GM12878 (cell line): ENCODE measurements at regions not wholly inside any gene's neighbourhood (a gene's known extent, or its start where the extent isn't known, plus 50 kb on each side); places are given as distances from the start of the nearest gene placed in this dataset.

Experiments used
- CHD4 ChIP-seq: fragments of 200-600 bp; sonication (generic); IDR thresholded peaks from 2 replicates; pipeline ENCODE4 v1.6.1; 2016; ENCODE audit warnings: mild to moderate bottlenecking
- CTCF ChIP-seq, 3 experiments: IDR thresholded peaks in 2 of 3; conservative IDR thresholded peaks in 1 of 3; 2 replicates each; pipeline ENCODE4 v1.5.1; 2011; ENCODE audit warnings: low read depth in 3 of 3, low read length in 3 of 3, mild to moderate bottlenecking in 3 of 3, control low read depth in 2 of 3, moderate library complexity in 2 of 3, inconsistent platforms in 1 of 3, mixed read lengths in 1 of 3; ENCODE audit not compliant: control insufficient read depth in 2 of 3, insufficient read depth in 1 of 3; ENCODE audit errors: extremely low read depth in 1 of 3
- MXI1 ChIP-seq: fragments of 150-350 bp; IDR thresholded peaks from 2 replicates; pipeline ENCODE4 v1.6.1; 2011; ENCODE audit warnings: low read depth, mild to moderate bottlenecking, inconsistent platforms, low read length, improper control_type of control experiment
- SRF ChIP-seq, 2 experiments: IDR thresholded peaks; 2 replicates each; pipeline ENCODE4 v1.6.1; 2011; ENCODE audit warnings: low read depth in 2 of 2, low read length in 2 of 2, mild to moderate bottlenecking in 1 of 2, moderate library complexity in 1 of 2
- TF ChIP-seq, protein P1 (sequence below): fragments of 450-650 bp; IDR thresholded peaks from 2 replicates; pipeline ENCODE4 v1.6.1; 2017; ENCODE audit warnings: mild to moderate bottlenecking, low read depth, inconsistent platforms; ENCODE audit not compliant: poor library complexity, severe bottlenecking

GRCh38 chr7:83708531-83708930, 59.6 kb upstream of the SEMA3E start:
- TF ChIP-seq SRF (IDR thresholded peaks at IDR 0.05; ENCODE audit: low read depth in 2 of 2, low read length in 2 of 2), result no peak
- no peak for TF ChIP-seq MXI1
- TF ChIP-seq CTCF (IDR thresholded peaks at IDR 0.05 in 2 of 3, conservative IDR thresholded peaks at IDR 0.05 in 1 of 3; ENCODE audit: control insufficient read depth in 2 of 3, extremely low read depth in 1 of 3, insufficient read depth in 1 of 3, low read depth in 3 of 3, low read length in 3 of 3), result no peak
- no peak for TF ChIP-seq CHD4
- TF ChIP-seq, protein P1, sequence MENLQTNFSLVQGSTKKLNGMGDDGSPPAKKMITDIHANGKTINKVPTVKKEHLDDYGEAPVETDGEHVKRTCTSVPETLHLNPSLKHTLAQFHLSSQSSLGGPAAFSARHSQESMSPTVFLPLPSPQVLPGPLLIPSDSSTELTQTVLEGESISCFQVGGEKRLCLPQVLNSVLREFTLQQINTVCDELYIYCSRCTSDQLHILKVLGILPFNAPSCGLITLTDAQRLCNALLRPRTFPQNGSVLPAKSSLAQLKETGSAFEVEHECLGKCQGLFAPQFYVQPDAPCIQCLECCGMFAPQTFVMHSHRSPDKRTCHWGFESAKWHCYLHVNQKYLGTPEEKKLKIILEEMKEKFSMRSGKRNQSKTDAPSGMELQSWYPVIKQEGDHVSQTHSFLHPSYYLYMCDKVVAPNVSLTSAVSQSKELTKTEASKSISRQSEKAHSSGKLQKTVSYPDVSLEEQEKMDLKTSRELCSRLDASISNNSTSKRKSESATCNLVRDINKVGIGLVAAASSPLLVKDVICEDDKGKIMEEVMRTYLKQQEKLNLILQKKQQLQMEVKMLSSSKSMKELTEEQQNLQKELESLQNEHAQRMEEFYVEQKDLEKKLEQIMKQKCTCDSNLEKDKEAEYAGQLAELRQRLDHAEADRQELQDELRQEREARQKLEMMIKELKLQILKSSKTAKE, result no peak
